H4 (cell line): ENCODE measurements at regions not wholly inside any gene's neighbourhood (a gene's known extent, or its start where the extent isn't known, plus 50 kb on each side); places are given as distances from the start of the nearest gene placed in this dataset.
A peak's percentile ranks its signal among the peaks of the same experiment; 100 is the strongest.
"Not testable (repeated sequence)": the region's sequence is repeated elsewhere in the genome, so short reads cannot be mapped to it uniquely, and the experiment has no call there.

ENCODE experiments used
- DNase-seq: peaks from one replicate; pipeline ENCODE4 v3.0.0-alpha.2; 2015; ENCODE audit warnings: low spot score

GRCh38 chr4:85165808-85166207 lies 199.3 kb upstream of the WDFY3 start:
- no peak for DNase-seq

- DNase-seq, result no peak
These were observed 199.8 kb upstream of the WDFY3 start for GRCh38 chr4:85166318-85166717.

- DNase-seq, result no peak
These were observed 201.8 kb upstream of the WDFY3 start for GRCh38 chr4:85168234-85168834.

GRCh38 chr4:85170241-85170640 lies 203.8 kb upstream of the WDFY3 start:
- DNase-seq, result no peak

- DNase-seq, result no peak
These were observed 208.7 kb upstream of the WDFY3 start for GRCh38 chr4:85175190-85175589.

GRCh38 chr4:85177092-85177491 lies 210.6 kb upstream of the WDFY3 start:
- no peak for DNase-seq

- no peak for DNase-seq
These were observed 211.2 kb upstream of the WDFY3 start for GRCh38 chr4:85177679-85178078.

- no peak for DNase-seq
These were observed 214.0 kb upstream of the WDFY3 start for GRCh38 chr4:85180533-85180932.

- DNase-seq, result no peak
These were observed 220.6 kb upstream of the WDFY3 start for GRCh38 chr4:85187106-85187505.

- peak; percentile 48 for DNase-seq
These were observed 229.5 kb upstream of the WDFY3 start for GRCh38 chr4:85196015-85196414.

- no peak for DNase-seq
These were observed 233.6 kb upstream of the WDFY3 start for GRCh38 chr4:85200106-85200505.

GRCh38 chr4:85209161-85209560 lies 242.7 kb upstream of the WDFY3 start:
- DNase-seq, result no peak

GRCh38 chr4:85210353-85210752 lies 243.9 kb upstream of the WDFY3 start:
- DNase-seq, result peak; percentile 19

- not testable (repeated sequence) for DNase-seq
These were observed 250.1 kb upstream of the WDFY3 start for GRCh38 chr4:85216571-85216970.

GRCh38 chr4:85218756-85219155 lies 252.3 kb upstream of the WDFY3 start:
- DNase-seq, result no peak

- no peak for DNase-seq
These were observed 253.3 kb upstream of the ARHGAP24 start for GRCh38 chr4:85221606-85222005.

- no peak for DNase-seq
These were observed 252.4 kb upstream of the ARHGAP24 start for GRCh38 chr4:85222561-85222960.

GRCh38 chr4:85228264-85228663 lies 246.7 kb upstream of the ARHGAP24 start:
- no peak for DNase-seq

GRCh38 chr4:85233516-85233915 lies 241.4 kb upstream of the ARHGAP24 start:
- DNase-seq, result no peak

- no peak for DNase-seq
These were observed 231.1 kb upstream of the ARHGAP24 start for GRCh38 chr4:85243857-85244256.

- no peak for DNase-seq
These were observed 230.3 kb upstream of the ARHGAP24 start for GRCh38 chr4:85244638-85245037.

- no peak for DNase-seq
These were observed 228.9 kb upstream of the ARHGAP24 start for GRCh38 chr4:85246055-85246454.

GRCh38 chr4:85250852-85251251 lies 224.1 kb upstream of the ARHGAP24 start:
- no peak for DNase-seq

GRCh38 chr4:85257817-85258370 lies 217.1 kb upstream of the ARHGAP24 start:
- no peak for DNase-seq
